Motor neuron (in vitro differentiated cells): ENCODE measurements at regions not wholly inside any gene's neighbourhood (a gene's known extent, or its start where the extent isn't known, plus 50 kb on each side); places are given as distances from the start of the nearest gene placed in this dataset.
A peak's percentile ranks its signal among the peaks of the same experiment; 100 is the strongest.
"Not testable (repeated sequence)": the region's sequence is repeated elsewhere in the genome, so short reads cannot be mapped to it uniquely, and the experiment has no call there.

Experiments used
- ATAC-seq, 8 experiments: fragments of 200-7000 bp; cut with Tn5 transposase; replicated peaks in 6 of 8; 2 replicates each; pipeline ENCODE4 v1.8.0; 2021; ENCODE audit warnings: mild to moderate bottlenecking in 8 of 8, moderate library complexity in 8 of 8
- H3K27ac ChIP-seq, 2 donors: fragments of 250-450 bp; sonication (Bioruptor Pico); 2 replicates each; pipeline ENCODE4 v1.9.0; 2021; ENCODE audit warnings: antibody characterized with exemption in 2 of 2, mild to moderate bottlenecking in 2 of 2, moderate library complexity in 1 of 2
- H3K4me1 ChIP-seq, 2 donors: fragments of 250-450 bp; sonication (Bioruptor Pico); replicated peaks in 1 of 2; 2 replicates each; pipeline ENCODE4 v1.6.1; 2021; ENCODE audit warnings: antibody characterized with exemption in 2 of 2, mild to moderate bottlenecking in 2 of 2, moderate library complexity in 1 of 2
- H3K4me3 ChIP-seq, 5 donors: fragments of 250-450 bp; sonication (Bioruptor Pico); 2 replicates each; pipeline ENCODE4 v1.9.0; 2021; ENCODE audit warnings: antibody characterized with exemption in 5 of 5, mild to moderate bottlenecking in 5 of 5, moderate library complexity in 4 of 5
- WGBS, 10 experiments: fragments of 450-650 bp; shearing (Covaris generic); methylation state at CpG; one replicate each; pipeline ENCODE4 v1.0.0; 2022; 5-methylcytosine and 5-hydroxymethylcytosine counted together
- in situ Hi-C, 9 experiments: fragments of 400-800 bp; cut with MboI; loops; one replicate each; pipeline ENCODE4 v1.15.0; 2021; ENCODE audit warnings: low sequenced_read_pairs in 9 of 9, low pct_unique_long_range_greater_than_20kb in 2 of 9; ENCODE audit not compliant: unreplicated experiment in 9 of 9

DNA sequence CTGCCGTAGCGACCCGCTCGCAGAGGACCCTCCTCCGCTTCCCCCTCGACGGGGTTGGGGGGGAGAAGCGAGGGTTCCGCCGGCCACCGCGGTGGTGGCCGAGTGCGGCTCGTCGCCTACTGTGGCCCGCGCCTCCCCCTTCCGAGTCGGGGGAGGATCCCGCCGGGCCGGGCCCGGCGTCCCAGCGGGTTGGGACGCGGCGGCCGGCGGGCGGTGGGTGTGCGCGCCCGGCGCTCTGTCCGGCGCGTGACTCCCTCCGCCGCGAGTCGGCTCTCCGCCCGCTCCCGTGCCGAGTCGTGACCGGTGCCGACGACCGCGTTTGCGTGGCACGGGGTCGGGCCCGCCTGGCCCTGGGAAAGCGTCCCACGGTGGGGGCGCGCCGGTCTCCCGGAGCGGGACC is 2269.7 kb upstream of the TPTE start:
- no CpG with 5 or more reads among the region's 64 CpGs for WGBS, 10 experiments
- H3K27ac ChIP-seq, in situ Hi-C loops, ATAC-seq, H3K4me3 ChIP-seq, H3K4me1 ChIP-seq: not testable (repeated sequence)

DNA sequence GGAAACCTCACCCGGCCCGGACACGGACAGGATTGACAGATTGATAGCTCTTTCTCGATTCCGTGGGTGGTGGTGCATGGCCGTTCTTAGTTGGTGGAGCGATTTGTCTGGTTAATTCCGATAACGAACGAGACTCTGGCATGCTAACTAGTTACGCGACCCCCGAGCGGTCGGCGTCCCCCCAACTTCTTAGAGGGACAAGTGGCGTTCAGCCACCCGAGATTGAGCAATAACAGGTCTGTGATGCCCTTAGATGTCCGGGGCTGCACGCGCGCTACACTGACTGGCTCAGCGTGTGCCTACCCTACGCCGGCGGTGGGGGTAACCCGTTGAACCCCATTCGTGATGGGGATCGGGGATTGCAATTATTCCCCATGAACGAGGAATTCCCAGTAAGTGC is 2266.3 kb upstream of the TPTE start:
- no CpG with 5 or more reads among the region's 30 CpGs for WGBS, 10 experiments
- ATAC-seq, in situ Hi-C loops, H3K4me3 ChIP-seq, H3K27ac ChIP-seq, H3K4me1 ChIP-seq: not testable (repeated sequence)

- H3K4me1 ChIP-seq, ATAC-seq, H3K27ac ChIP-seq, H3K4me3 ChIP-seq, in situ Hi-C loops: not testable (repeated sequence)
- no CpG with 5 or more reads among the region's 143 CpGs for WGBS, 10 experiments
Observed at GRCh38 chr21:8257083-8257799, 2264.1 kb upstream of the TPTE start.

- H3K4me1 ChIP-seq, H3K4me3 ChIP-seq, H3K27ac ChIP-seq, in situ Hi-C loops: not testable (repeated sequence)
- peak in 6 of 8 experiments; percentile 20 to 86 (median 54) for ATAC-seq
- no CpG with 5 or more reads among the region's 66 CpGs for WGBS, 10 experiments
Observed at GRCh38 chr21:8260065-8260627, 2261.2 kb upstream of the TPTE start.
